ENCODE measurements at regions not wholly inside any gene's neighbourhood (a gene's known extent, or its start where the extent isn't known, plus 50 kb on each side); places are given as distances from the start of the nearest gene placed in this dataset.

DNA sequence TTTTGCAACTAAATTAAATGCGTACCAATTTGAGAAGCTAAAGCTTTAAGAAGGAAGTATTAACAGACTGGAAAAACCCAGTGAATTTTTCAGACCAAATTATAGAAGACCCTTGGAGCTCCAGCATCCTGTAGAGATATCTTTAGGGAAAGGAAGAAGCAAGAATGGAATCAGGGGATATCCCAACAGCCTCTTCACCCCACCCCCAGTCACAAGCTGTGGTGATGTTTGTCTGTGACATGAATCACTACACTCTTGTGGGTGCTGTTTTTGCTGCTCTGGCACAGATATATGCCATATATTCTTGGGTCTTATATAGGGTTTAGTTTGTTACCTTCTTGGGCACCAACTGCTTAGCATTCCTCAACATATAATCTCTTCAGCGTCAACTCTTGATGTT lies 78.5 kb upstream of the BCL6 start:
- Mint-ChIP-seq H3K27ac (no peak overlapping the region), H3K36me3 (no peaks in the 10 kb centered on the region), H3K4me1 (ENCODE audit: low read depth) (peaks cover 16% of the 10 kb centered on the region), H3K9me3 (no peaks in the 10 kb centered on the region), H3K27me3 (no peaks in the 10 kb centered on the region), H3K4me3 (no peak overlapping the region)
- no peak for DNase-seq
- ChIA-PET CTCF (interaction anchor here (1.0 kb wide), 1 partner anchor 77 kb away, joined by 4 read pairs; no protein-coding TSS in a partner anchor), POLR2A (interaction anchor here (1.1 kb wide), 1 partner anchor 47 kb away, joined by 3 read pairs; no protein-coding TSS in a partner anchor)
- intact Hi-C loops (cut with micrococcal nuclease): no loop called here

DNA sequence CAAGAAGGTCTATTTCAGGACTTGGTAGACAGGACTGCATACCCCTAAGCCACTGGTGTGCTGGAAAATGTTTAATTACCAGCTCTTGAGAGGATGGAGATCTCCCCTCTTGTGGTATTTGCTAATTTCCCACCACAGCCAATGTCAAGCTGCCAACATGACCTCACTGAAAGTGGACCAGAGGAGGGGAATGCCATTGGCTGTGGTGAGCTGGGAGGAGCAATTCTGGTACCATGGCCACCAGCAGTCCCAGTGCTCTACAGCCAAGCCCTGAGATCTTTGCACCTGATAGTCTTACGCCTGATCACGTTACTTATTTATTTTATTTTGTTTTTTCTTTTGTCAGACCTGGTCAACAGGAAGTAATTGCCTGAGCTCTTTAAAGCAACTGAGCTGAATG lies 82.5 kb upstream of the BCL6 start:
- Mint-ChIP-seq H3K27ac (no peak overlapping the region), H3K27me3 (no peaks in the 10 kb centered on the region), H3K4me1 (ENCODE audit: low read depth) (peaks cover 14% of the 10 kb centered on the region), H3K36me3 (no peaks in the 10 kb centered on the region), H3K4me3 (no peak overlapping the region), H3K9me3 (no peaks in the 10 kb centered on the region)
- intact Hi-C loops (cut with micrococcal nuclease): no loop called here
- ChIA-PET POLR2A (no interaction called here), CTCF (no interaction called here)
- no peak for DNase-seq

DNA sequence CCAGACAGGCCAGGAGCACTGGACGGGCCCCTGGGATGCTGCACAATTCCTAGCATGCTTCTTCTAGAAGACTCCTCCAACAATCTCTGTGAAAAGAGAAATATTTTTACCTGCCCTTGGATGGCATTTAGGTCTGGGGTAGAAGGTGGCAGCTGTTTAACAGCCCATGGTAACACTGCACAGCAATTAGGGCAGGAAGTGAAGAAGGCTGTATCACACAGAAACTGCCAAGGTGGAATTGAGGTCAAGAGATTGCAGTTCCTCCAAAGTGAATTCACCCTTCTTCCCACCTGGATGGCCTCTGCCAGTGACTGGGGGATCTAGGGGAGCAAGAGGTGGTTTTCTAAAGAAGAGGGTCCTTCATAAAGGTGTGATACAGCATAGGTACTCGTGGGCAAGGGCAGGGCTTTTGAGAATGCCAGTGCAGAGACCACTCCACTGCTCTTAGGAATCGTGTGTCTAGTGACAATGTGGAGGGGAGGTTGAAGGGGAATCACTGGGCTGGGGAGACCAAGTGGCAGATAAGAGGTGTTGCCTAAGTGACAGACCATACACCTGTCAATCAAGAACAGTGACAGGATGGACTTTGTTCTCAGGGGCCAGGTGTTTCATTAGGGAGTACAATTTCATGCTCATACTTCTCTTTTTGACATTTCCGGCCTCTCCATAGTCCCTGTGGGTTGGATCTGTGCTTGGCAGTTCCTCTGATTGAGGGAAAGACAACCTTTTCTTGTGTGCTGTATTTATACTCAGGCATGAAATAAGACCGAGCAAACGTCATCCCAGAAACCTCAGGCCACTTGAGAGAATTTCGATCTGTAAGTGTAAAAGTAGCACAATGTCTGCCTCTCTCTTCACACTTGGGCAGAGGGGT lies 83.5 kb upstream of the BCL6 start:
- ChIA-PET CTCF (no interaction called here), POLR2A (interaction anchor here (0.6 kb wide), 1 partner anchor 28 kb away, joined by 3 read pairs; no protein-coding TSS in a partner anchor)
- Mint-ChIP-seq H3K27ac (no peak overlapping the region), H3K9me3 (no peaks in the 10 kb centered on the region), H3K4me1 (ENCODE audit: low read depth) (peaks cover 15% of the 10 kb centered on the region), H3K36me3 (no peaks in the 10 kb centered on the region), H3K4me3 (no peak overlapping the region), H3K27me3 (no peaks in the 10 kb centered on the region)
- intact Hi-C loops (cut with micrococcal nuclease): no loop called here
- no peak for DNase-seq

DNA sequence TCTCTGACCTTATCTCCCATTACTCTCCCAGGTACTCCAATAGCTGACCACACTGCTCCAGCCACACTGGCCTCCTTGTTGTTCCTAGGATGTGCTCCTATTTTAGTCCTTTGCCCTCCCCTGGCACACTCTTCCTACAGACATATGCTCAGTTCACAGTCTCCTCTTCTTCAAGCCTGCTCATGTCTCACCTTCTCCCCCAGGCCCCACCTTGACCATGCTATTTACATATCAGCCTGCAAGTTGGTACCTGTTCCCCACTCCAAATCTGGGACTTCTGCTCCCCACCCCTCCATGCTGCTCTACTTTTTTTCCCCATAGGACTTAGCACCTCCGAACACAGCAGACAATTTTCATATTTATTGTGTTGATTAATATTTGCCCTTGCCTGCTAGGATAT lies 84.9 kb upstream of the BCL6 start:
- DNase-seq: no peak
- CTCF ChIA-PET: no interaction called here
- peaks cover 5% of the 10 kb centered on the region for H3K36me3 Mint-ChIP-seq
- intact Hi-C loops (cut with micrococcal nuclease): no loop called here
- H3K9me3 Mint-ChIP-seq: peaks cover 8% of the 10 kb centered on the region
- no peak overlapping the region for H3K27ac Mint-ChIP-seq
- no peaks in the 10 kb centered on the region for H3K27me3 Mint-ChIP-seq
- peaks cover 27% of the 10 kb centered on the region for H3K4me1 Mint-ChIP-seq (ENCODE audit: low read depth)
- H3K4me3 Mint-ChIP-seq: no peak overlapping the region
- POLR2A ChIA-PET: no interaction called here

DNA sequence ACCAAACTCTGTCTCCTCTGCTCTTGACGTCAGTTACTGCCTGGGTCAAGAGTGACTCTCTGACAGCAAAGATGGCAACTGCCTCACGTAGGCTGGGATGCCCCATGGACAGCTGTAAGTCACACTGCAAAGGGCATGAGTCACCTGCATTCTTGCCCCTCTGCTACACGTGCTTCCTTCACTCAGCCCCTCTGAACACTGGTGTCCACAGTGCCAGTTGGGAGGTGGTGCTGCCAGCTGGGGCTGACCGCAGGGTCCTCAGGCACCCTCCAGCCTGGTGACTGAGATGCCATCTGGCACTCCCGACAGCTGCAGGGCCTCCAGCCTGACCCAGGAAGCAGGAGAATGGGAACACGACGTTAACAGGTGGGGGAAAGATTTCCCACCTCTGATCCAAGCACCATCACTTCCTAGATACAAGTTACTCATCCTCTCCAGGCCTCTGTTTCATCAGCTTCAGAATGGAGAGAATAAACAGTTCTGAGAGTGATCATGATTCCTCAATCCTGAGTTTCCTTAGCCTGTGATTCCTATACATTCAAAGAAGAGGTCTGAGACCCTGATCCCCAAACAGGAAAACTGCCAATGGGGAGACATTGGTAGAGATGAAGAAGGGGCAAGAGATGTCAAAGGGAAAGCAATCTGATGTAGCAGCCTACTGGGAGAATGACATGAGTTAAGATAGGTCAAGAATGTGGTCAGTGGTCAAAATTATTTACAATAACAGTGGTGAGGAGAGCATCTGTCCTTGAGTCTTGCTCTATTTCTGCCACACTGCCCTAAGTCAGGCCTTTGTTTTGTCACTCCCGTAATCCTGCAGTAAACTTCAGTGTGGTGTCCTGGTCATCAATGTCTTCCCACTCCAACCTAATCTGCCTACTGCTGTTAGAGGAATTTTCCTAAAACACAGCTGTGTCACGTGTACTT lies 86.1 kb upstream of the BCL6 start:
- H3K4me3 Mint-ChIP-seq: no peak overlapping the region
- no peaks in the 10 kb centered on the region for H3K27me3 Mint-ChIP-seq
- no peak overlapping the region for H3K27ac Mint-ChIP-seq
- peaks cover 11% of the 10 kb centered on the region for H3K9me3 Mint-ChIP-seq
- intact Hi-C loops (cut with micrococcal nuclease): loop anchor here (2.0 kb wide), 1 partner anchor 25 kb away; no protein-coding TSS in a partner anchor
- ChIA-PET POLR2A (no interaction called here), CTCF (interaction anchor here (0.7 to 1.8 kb wide), 6 partner anchors 20 to 169 kb away, joined by 3 to 6 read pairs (median 4); partner anchors contain the start of gene BCL6)
- peaks cover 27% of the 10 kb centered on the region for H3K4me1 Mint-ChIP-seq (ENCODE audit: low read depth)
- peaks cover 5% of the 10 kb centered on the region for H3K36me3 Mint-ChIP-seq
- DNase-seq: no peak

DNA sequence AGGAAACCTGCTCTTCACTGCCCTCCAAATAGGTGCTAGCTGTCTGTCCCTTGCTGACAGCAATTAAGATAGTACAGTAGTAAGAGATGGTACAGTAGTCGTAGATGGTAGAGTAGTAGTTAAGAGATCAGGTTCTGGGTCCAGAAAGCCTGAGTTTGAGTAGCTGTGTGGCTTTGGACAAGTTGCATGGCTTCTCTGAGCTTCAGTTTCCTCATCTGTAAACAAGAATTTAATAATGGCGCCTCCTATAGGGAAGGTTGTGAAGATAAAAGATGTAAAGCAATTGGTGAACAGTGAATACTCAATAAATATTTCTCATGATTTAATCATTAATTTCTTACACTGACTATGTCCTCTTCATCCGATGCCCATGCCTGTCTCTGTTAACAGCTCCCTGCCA lies 86.9 kb upstream of the BCL6 start:
- intact Hi-C loops (cut with micrococcal nuclease): loop anchor here (2.0 kb wide), 1 partner anchor 25 kb away; no protein-coding TSS in a partner anchor
- DNase-seq: no peak
- Mint-ChIP-seq H3K4me3 (no peak overlapping the region), H3K27ac (no peak overlapping the region), H3K4me1 (ENCODE audit: low read depth) (peaks cover 27% of the 10 kb centered on the region), H3K9me3 (peaks cover 11% of the 10 kb centered on the region), H3K36me3 (peaks cover 5% of the 10 kb centered on the region), H3K27me3 (no peaks in the 10 kb centered on the region)
- ChIA-PET CTCF (interaction anchor here (0.7 to 1.8 kb wide), 6 partner anchors 21 to 168 kb away, joined by 3 to 6 read pairs (median 4); partner anchors contain the start of gene BCL6), POLR2A (no interaction called here)

DNA sequence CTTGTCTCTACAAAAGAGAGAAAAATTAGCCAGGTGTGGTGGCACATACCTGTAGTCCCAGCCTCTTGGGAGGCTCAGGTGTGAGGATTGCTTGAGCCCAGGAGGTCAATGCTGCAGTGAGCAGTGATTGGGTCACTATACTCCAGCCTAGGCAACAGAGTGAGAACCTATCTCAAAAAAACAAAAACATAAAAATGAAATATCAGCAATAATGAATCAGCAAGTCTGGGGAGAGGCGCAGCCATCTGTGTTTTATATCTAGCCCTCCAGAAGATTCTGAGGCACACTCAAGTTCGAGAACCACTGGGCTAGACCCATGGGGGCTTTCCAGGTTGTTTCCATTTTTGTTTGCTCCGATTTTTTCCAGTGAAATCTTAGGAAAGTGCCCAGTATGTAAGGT lies 88.1 kb upstream of the BCL6 start:
- peaks cover 5% of the 10 kb centered on the region for H3K36me3 Mint-ChIP-seq
- H3K9me3 Mint-ChIP-seq: peaks cover 11% of the 10 kb centered on the region
- POLR2A ChIA-PET: no interaction called here
- H3K4me1 Mint-ChIP-seq (ENCODE audit: low read depth): peaks cover 27% of the 10 kb centered on the region
- DNase-seq: no peak
- H3K27me3 Mint-ChIP-seq: no peaks in the 10 kb centered on the region
- no peak overlapping the region for H3K27ac Mint-ChIP-seq
- CTCF ChIA-PET: interaction anchor here (0.7 kb wide), 1 partner anchor 358 kb away, joined by 3 read pairs; no protein-coding TSS in a partner anchor
- no peak overlapping the region for H3K4me3 Mint-ChIP-seq
- intact Hi-C loops (cut with micrococcal nuclease): loop anchor here (2.0 kb wide), 1 partner anchor 27 kb away; no protein-coding TSS in a partner anchor

DNA sequence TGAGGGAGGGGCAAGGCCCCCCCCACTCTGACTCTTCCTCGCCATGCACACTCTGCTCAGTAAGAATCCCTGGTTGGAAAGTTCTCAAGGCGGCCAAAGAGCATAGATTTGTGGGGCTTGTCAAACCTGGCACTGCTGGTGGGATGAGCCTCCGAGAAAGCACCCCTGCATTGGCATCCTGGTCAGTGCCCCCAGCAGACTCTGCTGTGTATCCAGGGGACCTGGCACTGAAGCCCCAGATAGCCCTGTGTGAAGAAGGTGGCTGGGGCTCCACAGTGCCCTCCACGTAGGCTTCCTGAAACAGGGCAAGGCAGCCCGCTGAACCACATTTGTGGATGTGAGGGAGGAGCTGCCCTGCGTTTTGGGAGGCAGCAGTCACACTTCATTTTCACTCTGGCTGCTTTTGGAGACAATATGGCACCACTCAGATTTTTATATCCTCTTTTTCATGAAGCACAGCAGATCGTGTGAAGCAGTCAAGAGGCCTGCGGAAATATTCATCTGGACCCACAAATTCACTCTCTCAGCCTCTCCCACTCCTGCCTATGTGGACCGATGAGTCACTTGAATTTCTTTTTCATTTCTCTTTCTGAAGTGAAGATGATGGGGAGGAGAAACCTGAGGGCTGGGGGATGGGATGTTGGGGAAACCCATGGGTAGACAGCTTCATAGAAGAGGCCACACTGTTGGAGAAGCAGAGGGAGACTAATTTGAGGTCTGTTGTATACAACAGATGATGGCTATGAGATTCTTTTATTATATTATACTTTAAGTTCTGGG lies 88.7 kb upstream of the BCL6 start:
- intact Hi-C loops (cut with micrococcal nuclease): loop anchor here (1.0 to 2.0 kb wide), 2 partner anchors 27 to 87 kb away; no protein-coding TSS in a partner anchor
- H3K36me3 Mint-ChIP-seq: peaks cover 5% of the 10 kb centered on the region
- DNase-seq: peak; percentile 70

DNA sequence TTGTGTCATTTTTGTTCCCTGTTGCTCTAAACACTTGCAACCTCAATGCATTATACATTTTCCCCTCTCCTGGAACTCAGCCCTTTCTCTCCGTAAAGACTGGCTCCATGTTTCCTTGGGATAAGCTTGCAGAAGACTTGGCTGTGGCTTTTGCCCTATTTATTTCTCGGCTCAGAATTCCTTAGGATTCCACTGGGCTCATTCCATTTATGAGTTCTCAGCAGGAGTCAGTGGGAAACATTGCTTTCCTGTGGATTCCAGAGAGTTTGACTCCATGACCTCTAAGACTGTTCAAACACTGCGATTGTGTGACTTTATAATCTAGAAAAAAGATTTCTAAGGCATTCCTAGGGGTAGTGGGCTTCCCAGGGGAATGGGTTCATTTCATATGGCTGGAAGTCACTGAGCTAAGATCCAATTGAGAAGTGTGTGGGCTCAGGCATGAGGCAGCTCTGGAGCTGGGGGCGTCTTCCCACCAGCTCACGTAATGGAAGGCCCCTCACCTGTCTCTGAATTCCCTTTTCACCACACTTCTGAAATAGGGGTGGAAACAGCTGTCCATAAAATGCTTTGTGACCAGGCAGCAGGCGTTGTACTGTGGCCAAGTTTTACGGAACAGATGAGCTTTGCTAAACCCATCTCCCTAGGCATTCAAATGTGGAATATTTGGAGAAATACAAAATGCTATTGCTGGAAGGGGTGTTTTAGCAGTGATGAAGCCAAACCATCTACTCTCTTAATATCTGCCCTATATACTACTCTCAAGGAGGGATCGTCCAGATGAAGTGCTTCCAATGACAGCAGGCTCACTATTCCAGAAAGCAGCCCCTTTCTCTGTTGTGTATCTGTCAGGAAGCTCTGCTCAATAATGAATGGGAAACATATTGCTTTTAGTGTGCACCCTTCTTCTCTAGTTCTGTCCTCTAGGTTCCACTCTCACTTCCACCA lies 91.8 kb upstream of the BCL6 start:
- Mint-ChIP-seq H3K4me1 (ENCODE audit: low read depth) (peaks cover 22% of the 10 kb centered on the region), H3K27me3 (no peaks in the 10 kb centered on the region), H3K36me3 (peaks cover 5% of the 10 kb centered on the region), H3K27ac (no peak overlapping the region), H3K4me3 (no peak overlapping the region), H3K9me3 (peaks cover 11% of the 10 kb centered on the region)
- intact Hi-C loops (cut with micrococcal nuclease): no loop called here
- ChIA-PET CTCF (interaction anchor here (1.1 kb wide), 1 partner anchor 80 kb away, joined by 3 read pairs; no protein-coding TSS in a partner anchor), POLR2A (no interaction called here)
- DNase-seq: no peak

More for the DNA sequence above, 88.7 kb upstream of the BCL6 start:
- Mint-ChIP-seq H3K27ac (peak overlapping the region; percentile 25), H3K9me3 (peaks cover 11% of the 10 kb centered on the region), H3K4me3 (no peak overlapping the region), H3K4me1 (ENCODE audit: low read depth) (peaks cover 22% of the 10 kb centered on the region), H3K27me3 (no peaks in the 10 kb centered on the region)
- ChIA-PET POLR2A (no interaction called here), CTCF (interaction anchor here (1.0 kb wide), 1 partner anchor 86 kb away, joined by 3 read pairs; no protein-coding TSS in a partner anchor)

DNA sequence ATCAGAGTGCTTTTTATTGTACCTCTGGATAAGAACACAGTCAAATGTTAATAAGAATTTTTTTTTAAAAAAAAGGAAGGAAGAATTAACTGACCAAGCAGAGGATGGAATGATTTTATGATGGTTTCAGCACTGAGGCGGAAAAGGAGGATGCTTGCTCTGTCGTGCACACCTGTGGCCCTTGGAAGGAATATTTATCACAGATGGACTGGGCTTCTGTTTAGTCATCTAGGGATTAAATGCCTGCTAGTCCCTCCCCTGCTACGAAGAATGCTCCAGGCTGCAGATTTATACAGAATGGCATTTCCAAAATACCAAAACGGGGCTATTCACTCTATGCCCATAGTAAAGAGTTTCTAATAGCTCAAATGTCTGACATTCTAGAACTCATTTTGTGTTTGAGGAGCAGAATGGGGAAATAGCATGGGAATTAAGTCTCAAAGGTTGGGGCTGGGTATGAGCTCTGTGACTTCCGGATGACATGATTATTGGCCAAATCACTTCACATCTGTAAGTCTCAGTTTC lies 92.8 kb upstream of the BCL6 start:
- no peaks in the 10 kb centered on the region for H3K27me3 Mint-ChIP-seq
- H3K36me3 Mint-ChIP-seq: peaks cover 5% of the 10 kb centered on the region
- H3K27ac Mint-ChIP-seq: no peak overlapping the region
- CTCF ChIA-PET: no interaction called here
- no peak for DNase-seq
- no peak overlapping the region for H3K4me3 Mint-ChIP-seq
- peaks cover 11% of the 10 kb centered on the region for H3K9me3 Mint-ChIP-seq
- POLR2A ChIA-PET: no interaction called here
- intact Hi-C loops (cut with micrococcal nuclease): no loop called here
- peaks cover 17% of the 10 kb centered on the region for H3K4me1 Mint-ChIP-seq (ENCODE audit: low read depth)
